HG03457 (cell line): ENCODE measurements at regions not wholly inside any gene's neighbourhood (a gene's known extent, or its start where the extent isn't known, plus 50 kb on each side); places are given as distances from the start of the nearest gene placed in this dataset.
"Not testable (repeated sequence)": the region's sequence is repeated elsewhere in the genome, so short reads cannot be mapped to it uniquely, and the experiment has no call there.

ENCODE experiments used
- ATAC-seq: cut with Tn5 transposase; IDR thresholded peaks from one replicate; pipeline ENCODE4 v1.9.1; 2021; ENCODE audit warnings: moderate number of reproducible peaks; ENCODE audit not compliant: unreplicated experiment

- no peak for ATAC-seq
Observed at GRCh38 chrX:136975684-136976470, 57.9 kb downstream of the GPR101 start.

GRCh38 chrX:136967966-136968365, 65.8 kb downstream of the GPR101 start:
- no peak for ATAC-seq

DNA sequence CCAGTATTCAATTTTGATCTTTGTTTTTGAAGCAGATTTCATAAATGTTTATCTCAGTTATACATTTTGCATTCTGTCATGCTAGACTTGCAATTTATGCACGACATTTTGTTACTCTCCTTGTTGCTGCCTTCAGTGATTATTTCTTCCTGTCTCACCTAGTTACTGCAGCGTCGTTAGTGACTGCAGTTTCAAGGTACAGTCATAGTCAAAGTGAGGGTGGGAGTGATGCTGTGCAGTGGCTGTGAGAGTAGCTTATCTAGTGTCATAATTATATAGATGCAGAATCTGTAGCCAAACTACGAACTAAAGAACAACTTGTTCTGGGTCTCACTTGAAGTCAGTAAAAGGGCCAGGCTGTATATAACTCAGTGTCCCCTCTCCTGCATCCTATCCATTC, 69.8 kb downstream of the GPR101 start:
- no peak for ATAC-seq

DNA sequence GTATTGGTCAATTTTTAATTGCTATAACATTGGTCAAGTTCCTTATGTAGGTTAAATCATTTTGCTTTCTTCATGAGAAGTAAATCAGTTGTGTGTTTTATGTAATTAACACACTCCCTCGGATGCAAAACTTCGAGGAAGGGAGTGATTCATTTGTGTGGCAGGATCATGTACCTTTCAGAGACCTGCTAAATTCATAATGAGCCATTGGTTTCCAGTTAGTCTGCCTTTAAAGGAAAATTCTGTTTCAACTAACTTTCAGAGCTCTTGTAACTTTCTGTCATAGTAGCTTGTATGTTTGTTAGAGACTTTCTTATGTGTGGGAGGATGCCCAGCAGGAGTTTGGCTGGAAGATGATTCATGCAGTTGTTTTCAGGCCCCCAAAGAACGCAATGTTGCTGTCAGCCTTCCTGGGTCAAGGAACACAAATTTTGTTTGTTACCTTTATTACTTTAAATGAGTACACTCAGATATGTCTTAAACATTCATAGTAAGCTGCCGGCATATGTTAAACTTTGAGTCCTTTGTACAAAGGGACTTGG, 72.1 kb downstream of the GPR101 start:
- ATAC-seq = no peak

DNA sequence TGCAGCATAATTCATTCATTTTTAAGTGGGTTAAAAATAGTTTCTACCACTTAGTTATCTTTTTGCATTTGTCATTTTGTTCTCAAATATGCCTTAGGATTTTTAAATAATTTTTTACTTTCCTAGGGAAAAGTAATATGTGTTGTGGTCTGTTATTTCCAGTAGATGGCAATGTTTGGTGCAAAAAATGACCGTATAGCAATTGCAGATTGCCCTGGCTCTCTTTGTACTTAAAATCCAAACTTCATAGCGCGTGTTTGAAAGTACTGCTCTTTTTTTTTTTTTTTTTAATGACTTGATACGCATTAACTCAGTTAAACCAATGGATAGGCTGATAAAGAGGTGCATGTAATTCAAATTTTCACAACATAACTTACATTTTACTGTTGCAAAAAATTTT, 74.4 kb upstream of the RBMX start:
- no peak for ATAC-seq

- peak; percentile 85 for ATAC-seq
Observed at GRCh38 chrX:136953867-136954787, 73.6 kb upstream of the RBMX start.

DNA sequence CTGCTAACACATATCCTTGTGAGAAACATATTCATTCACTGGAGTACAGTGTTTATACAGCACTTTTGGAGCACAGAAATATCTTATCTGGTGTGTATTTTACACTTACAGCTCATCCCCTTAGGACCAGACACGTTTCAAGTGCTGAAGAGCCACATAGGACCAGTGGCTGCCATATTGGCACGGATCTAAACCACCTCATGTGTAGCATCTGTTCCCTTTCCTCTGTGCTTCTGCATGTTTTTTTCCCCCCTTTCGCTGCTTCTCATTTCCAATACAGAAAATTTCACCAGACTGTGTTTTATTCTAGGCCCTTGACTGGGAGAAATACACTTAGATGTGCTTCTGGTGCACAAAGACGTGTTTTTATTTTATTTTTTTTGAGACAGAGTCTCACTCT, 69.7 kb upstream of the RBMX start:
- ATAC-seq = no peak

- ATAC-seq = no peak
Observed at GRCh38 chrX:136941396-136942337, 61.1 kb upstream of the RBMX start.

DNA sequence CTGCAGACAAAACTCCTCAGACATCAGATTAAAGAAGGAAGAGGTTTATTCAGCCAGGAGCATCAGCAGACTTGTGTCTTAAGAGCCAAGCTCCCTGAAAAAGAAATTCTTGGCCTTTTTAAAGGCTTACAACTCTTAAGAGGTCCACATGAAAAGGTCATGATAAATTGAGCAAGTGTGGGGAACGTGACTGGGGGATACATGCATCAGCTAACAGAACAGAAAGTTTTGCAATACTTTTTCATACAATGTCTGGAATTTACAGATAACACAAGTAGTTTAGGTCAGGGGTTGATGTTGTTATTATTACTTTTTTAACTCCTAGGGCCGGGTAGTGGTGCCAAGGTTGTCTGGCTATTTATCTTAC, 55.6 kb upstream of the RBMX start:
- no peak for ATAC-seq

DNA sequence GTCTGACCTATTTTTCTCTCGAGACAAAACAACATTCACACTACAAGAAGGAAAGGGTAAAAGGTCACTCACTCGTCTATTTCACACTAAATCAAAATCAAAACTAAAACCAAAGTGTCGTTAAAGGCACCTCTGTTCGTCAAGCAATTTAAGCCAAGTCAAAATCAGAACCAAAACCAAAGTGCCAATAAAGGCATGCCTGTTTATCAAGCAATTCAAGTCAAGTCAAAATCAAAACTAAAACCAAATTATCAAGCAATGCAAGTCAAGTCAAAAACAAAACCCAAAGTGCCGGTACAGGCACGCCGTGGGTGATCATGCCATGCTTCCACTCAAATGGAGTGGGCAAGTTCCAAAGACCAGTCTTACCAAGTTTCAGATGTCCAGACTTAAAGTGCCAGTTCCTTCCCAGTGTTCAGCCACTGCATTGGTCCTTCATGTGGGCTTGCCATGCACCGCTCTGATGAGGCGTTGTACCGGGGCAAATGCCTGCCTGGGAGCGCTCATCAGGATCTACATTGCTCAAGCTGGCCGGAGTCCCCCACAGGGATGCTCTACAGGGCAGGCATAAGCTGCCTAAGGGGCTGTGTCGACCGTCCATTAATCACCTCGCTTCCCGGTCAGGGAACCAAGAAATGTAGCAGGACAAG, 55.1 kb upstream of the RBMX start:
- not testable (repeated sequence) for ATAC-seq

GRCh38 chrX:136934652-136935051, 54.1 kb upstream of the RBMX start:
- ATAC-seq = not testable (repeated sequence)

DNA sequence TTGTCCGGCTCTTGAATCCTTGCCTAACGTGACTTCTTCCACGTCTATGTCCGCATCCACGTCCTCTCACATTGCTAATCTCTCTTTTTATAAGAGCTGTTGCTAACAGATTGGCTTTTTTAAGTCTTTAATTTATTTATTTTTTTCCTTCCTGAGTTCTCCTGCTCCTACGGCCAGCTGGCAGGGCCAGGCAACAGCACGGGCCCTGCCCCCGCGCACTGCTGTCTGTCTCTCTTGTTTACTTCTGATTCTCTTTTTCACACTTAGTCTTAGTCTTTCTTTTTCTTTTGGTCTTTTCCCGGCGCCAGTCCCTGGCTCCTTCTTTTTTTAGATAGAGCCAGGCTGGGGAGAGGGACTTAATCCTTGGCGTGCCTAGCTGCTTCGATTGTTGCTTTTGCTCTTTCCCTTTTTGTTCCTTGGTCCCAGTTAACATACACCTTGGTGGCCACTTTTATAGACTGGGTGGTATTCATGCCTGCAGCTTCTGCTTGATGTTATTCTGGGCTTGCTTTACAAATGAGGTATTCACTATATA, 53.2 kb upstream of the RBMX start:
- ATAC-seq = no peak

DNA sequence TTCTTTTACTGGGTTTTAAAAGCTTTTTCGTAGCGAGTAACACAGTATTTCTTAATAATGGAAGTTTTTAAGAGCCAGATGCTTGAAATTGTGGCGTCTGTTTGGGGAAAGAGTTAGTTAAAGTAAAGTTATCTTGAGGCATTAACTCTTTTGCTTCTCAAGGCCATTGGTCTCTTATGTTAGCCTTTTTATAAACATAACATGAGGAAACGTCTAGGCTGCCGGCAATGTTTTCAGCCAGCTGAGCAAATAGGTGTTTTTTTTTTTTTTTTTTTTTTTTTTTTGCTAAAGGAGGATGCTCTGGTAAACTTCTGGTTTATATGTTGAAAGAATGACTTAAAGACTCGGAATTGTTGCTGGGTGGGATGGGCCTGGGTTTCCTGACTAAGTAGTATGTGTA, 51.1 kb upstream of the RBMX start:
- no peak for ATAC-seq
